Esophagus squamous epithelium (tissue), 4 donors: ENCODE measurements at regions not wholly inside any gene's neighbourhood (a gene's known extent, or its start where the extent isn't known, plus 50 kb on each side); places are given as distances from the start of the nearest gene placed in this dataset.

ENCODE experiments used
- CTCF ChIP-seq, 6 experiments: fragments of 450-650 bp in 4 of 6; fragments of 200-600 bp in 2 of 6; sonication (generic) in 2 of 6; IDR thresholded peaks; one replicate each; pipeline ENCODE4 v1.5.1; 2016 to 2019; ENCODE audit warnings: antibody characterized with exemption in 6 of 6, mild to moderate bottlenecking in 4 of 6, moderate library complexity in 4 of 6
- POLR2A ChIP-seq, 4 donors: fragments of 450-650 bp; IDR thresholded peaks; one replicate each; pipeline ENCODE4 v1.6.1; 2017; ENCODE audit warnings: antibody characterized with exemption in 4 of 4, mild to moderate bottlenecking in 4 of 4, moderate library complexity in 3 of 4

- no peak for TF ChIP-seq CTCF (IDR thresholded peaks at IDR 0.05)
- TF ChIP-seq POLR2A (IDR thresholded peaks at IDR 0.05): no peak
Observed at GRCh38 chr13:67772807-67773453, 542.8 kb upstream of the PCDH9 start.
